SK-N-MC (cell line): ENCODE measurements at regions not wholly inside any gene's neighbourhood (a gene's known extent, or its start where the extent isn't known, plus 50 kb on each side); places are given as distances from the start of the nearest gene placed in this dataset.

Experiments used
- EZH2 ChIP-seq: fragments of 200-600 bp; sonication (generic); IDR thresholded peaks from one replicate; pipeline ENCODE4 v1.6.1; 2017; ENCODE audit warnings: antibody characterized with exemption
- FOXP2 ChIP-seq: optimal IDR thresholded peaks from 2 replicates; pipeline ENCODE3; 2011; ENCODE audit warnings: mild to moderate bottlenecking, moderate library complexity; ENCODE audit not compliant: insufficient read depth; ENCODE audit errors: extremely low read length, control extremely low read depth
- POLR2AphosphoS5 ChIP-seq: IDR thresholded peaks from 2 replicates; pipeline ENCODE4 v1.6.1; 2012; ENCODE audit warnings: mild to moderate bottlenecking, low read depth, low read length, borderline replicate concordance

GRCh38 chr16:26806657-26807056 lies 260.1 kb upstream of the C16orf82 start:
- no peak for TF ChIP-seq EZH2
- no peak for TF ChIP-seq POLR2AphosphoS5
- no peak for TF ChIP-seq FOXP2
